Small intestine (tissue), 7 donors: ENCODE measurements at regions not wholly inside any gene's neighbourhood (a gene's known extent, or its start where the extent isn't known, plus 50 kb on each side); places are given as distances from the start of the nearest gene placed in this dataset.
"Not testable (repeated sequence)": the region's sequence is repeated elsewhere in the genome, so short reads cannot be mapped to it uniquely, and the experiment has no call there.

Experiments
- DNase-seq, 2 donors: peaks; one replicate each; pipeline versions ENCODE4 v3.0.0 to v3.0.0-alpha.2; 2013
- FAIRE-seq: peaks from 2 replicates; lab custom pipeline; 2012; peaks lifted over from hg19 to GRCh38; lab: Jason Lieb, UNC
- H3K27ac ChIP-seq, 3 donors: one replicate each; pipeline ENCODE4 v1.5.1; 2013; ENCODE audit warnings: low read length in 2 of 3, mild to moderate bottlenecking in 2 of 3, control low read depth in 1 of 3, inconsistent platforms in 1 of 3, low read depth in 1 of 3, moderate library complexity in 1 of 3
- H3K27me3 ChIP-seq, 3 donors: one replicate each; pipeline ENCODE4 v1.6.1; 2013; ENCODE audit warnings: low read length in 3 of 3, inconsistent platforms in 1 of 3; ENCODE audit not compliant: control insufficient read depth in 3 of 3, insufficient read depth in 3 of 3
- H3K36me3 ChIP-seq, 3 donors: one replicate each; pipeline ENCODE4 v1.6.1; 2013; ENCODE audit warnings: low read length in 3 of 3, inconsistent platforms in 1 of 3, low read depth in 1 of 3, mild to moderate bottlenecking in 1 of 3, moderate library complexity in 1 of 3; ENCODE audit not compliant: control insufficient read depth in 3 of 3, insufficient read depth in 2 of 3
- H3K4me1 ChIP-seq, 3 donors: one replicate each; pipeline ENCODE4 v1.6.1; 2013; ENCODE audit warnings: low read length in 2 of 3, inconsistent platforms in 1 of 3, low read depth in 1 of 3, mild to moderate bottlenecking in 1 of 3, moderate library complexity in 1 of 3; ENCODE audit not compliant: control insufficient read depth in 3 of 3, insufficient read depth in 2 of 3
- H3K4me3 ChIP-seq, 3 donors: one replicate each; pipeline ENCODE4 v1.5.1; 2013; ENCODE audit warnings: low read length in 3 of 3, control low read depth in 1 of 3, inconsistent platforms in 1 of 3, low read depth in 1 of 3, mild to moderate bottlenecking in 1 of 3, moderate library complexity in 1 of 3
- H3K9me3 ChIP-seq, 2 donors: one replicate each; pipeline ENCODE4 v1.6.1; 2013; ENCODE audit warnings: low read depth in 1 of 2, low read length in 1 of 2; ENCODE audit not compliant: control insufficient read depth in 2 of 2, insufficient read depth in 1 of 2
- WGBS, 3 donors: extraction: QIAGEN DNeasy Blood & Tissue Kit; methylation state at CpG; one replicate each; pipeline ENCODE4 v1.1.7; 2013; 5-methylcytosine and 5-hydroxymethylcytosine counted together
- donor health status: healthy with polysubstance abuse.
- donor health status: control.
- donor health status: control.
- donor health status: Bipolar disorder and iron deficiency.
- donor health status: healthy.

GRCh38 chr6:168913231-168913865, 340.3 kb downstream of the THBS2 start:
- FAIRE-seq: not testable (repeated sequence)
- peak overlapping the region in 1 of 3 donors; percentile 19 for H3K27ac ChIP-seq
- peak; percentile 40 to 57 for DNase-seq

GRCh38 chr6:168909288-168909687, 344.4 kb downstream of the THBS2 start:
- 72 to 84% (median 82%) methylated on average over 10 of the region's 10 CpGs for WGBS, 3 donors
- H3K9me3 ChIP-seq: peaks cover 0 to 14% of the 10 kb centered on the region in 2 donors
- FAIRE-seq (no peak), DNase-seq (no peak)
- H3K4me1 ChIP-seq: peaks cover 0 to 5% (median 0%) of the 10 kb centered on the region in 3 donors
- H3K4me3 ChIP-seq: no peak overlapping the region
- no peaks in the 10 kb centered on the region for H3K27me3 ChIP-seq
- H3K27ac ChIP-seq: no peak overlapping the region
- H3K36me3 ChIP-seq: no peaks in the 10 kb centered on the region

More at GRCh38 chr6:168913231-168913865, 340.3 kb downstream of the THBS2 start:
- H3K9me3 ChIP-seq, H3K4me3 ChIP-seq, H3K27me3 ChIP-seq, H3K36me3 ChIP-seq: not testable (repeated sequence)
- peaks cover 0 to 23% (median 0%) of the 10 kb centered on the region in 3 donors for H3K4me1 ChIP-seq
- whole genome bisulfite sequencing, 3 donors: 71 to 78% (median 71%) methylated on average over 11 of the region's 11 CpGs

- FAIRE-seq (no peak), DNase-seq (no peak)
- Histone ChIP-seq H3K4me3 (no peak overlapping the region), H3K27me3 (no peaks in the 10 kb centered on the region), H3K36me3 (no peaks in the 10 kb centered on the region), H3K4me1 (peaks cover 0 to 5% (median 0%) of the 10 kb centered on the region in 3 donors), H3K27ac (no peak overlapping the region), H3K9me3 (peaks cover 0 to 14% of the 10 kb centered on the region in 2 donors)
- WGBS, 3 donors: 69 to 72% (median 70%) methylated on average over 5 of the region's 5 CpGs
These were observed 344.8 kb downstream of the THBS2 start for GRCh38 chr6:168908887-168909286.

GRCh38 chr6:168908166-168908565, 345.5 kb downstream of the THBS2 start:
- H3K27me3 ChIP-seq: no peaks in the 10 kb centered on the region
- H3K36me3 ChIP-seq: no peaks in the 10 kb centered on the region
- H3K4me1 ChIP-seq: peaks cover 0 to 5% (median 0%) of the 10 kb centered on the region in 3 donors
- FAIRE-seq: no peak
- H3K4me3 ChIP-seq: no peak overlapping the region
- peaks cover 0 to 14% of the 10 kb centered on the region in 2 donors for H3K9me3 ChIP-seq
- H3K27ac ChIP-seq: no peak overlapping the region
- no peak for DNase-seq
- 80 to 82% (median 81%) methylated on average over 5 of the region's 5 CpGs for WGBS, 3 donors

GRCh38 chr6:168906391-168906790, 347.3 kb downstream of the THBS2 start:
- no peak for FAIRE-seq
- peak in 1 of 2 donors; percentile 28 for DNase-seq

GRCh38 chr6:168905451-168906090, 348.1 kb downstream of the THBS2 start:
- H3K27me3 ChIP-seq: no peaks in the 10 kb centered on the region
- no peaks in the 10 kb centered on the region for H3K36me3 ChIP-seq
- no peaks in the 10 kb centered on the region for H3K4me1 ChIP-seq
- FAIRE-seq (no peak), DNase-seq (no peak)
- H3K9me3 ChIP-seq: peaks cover 0 to 8% of the 10 kb centered on the region in 2 donors
- H3K4me3 ChIP-seq: no peak overlapping the region
- no peak overlapping the region for H3K27ac ChIP-seq
- WGBS, 3 donors: 81 to 86% (median 85%) methylated on average over 7 of the region's 7 CpGs

More at GRCh38 chr6:168906391-168906790, 347.3 kb downstream of the THBS2 start:
- H3K4me1 ChIP-seq: no peaks in the 10 kb centered on the region
- peaks cover 0 to 8% of the 10 kb centered on the region in 2 donors for H3K9me3 ChIP-seq
- no peaks in the 10 kb centered on the region for H3K36me3 ChIP-seq
- H3K27ac ChIP-seq: no peak overlapping the region
- no peak overlapping the region for H3K4me3 ChIP-seq
- 45 to 69% (median 56%) methylated on average over 5 of the region's 5 CpGs for WGBS, 3 donors
- H3K27me3 ChIP-seq: no peaks in the 10 kb centered on the region

GRCh38 chr6:168903613-168904345, 349.9 kb downstream of the THBS2 start:
- DNase-seq: no peak
- Histone ChIP-seq H3K27ac (no peak overlapping the region), H3K36me3 (no peaks in the 10 kb centered on the region), H3K9me3 (peaks cover 0 to 6% of the 10 kb centered on the region in 2 donors), H3K4me3 (no peak overlapping the region), H3K27me3 (no peaks in the 10 kb centered on the region), H3K4me1 (no peaks in the 10 kb centered on the region)
- WGBS, 3 donors: 91 to 92% (median 91%) methylated on average over 17 of the region's 17 CpGs
- no peak for FAIRE-seq

- H3K27me3 ChIP-seq: no peaks in the 10 kb centered on the region
- no peak for FAIRE-seq
- peak in 1 of 2 donors; percentile 75 for DNase-seq
- no peaks in the 10 kb centered on the region for H3K9me3 ChIP-seq
- WGBS, 3 donors: 47 to 82% (median 60%) methylated on average over 6 of the region's 6 CpGs
- no peaks in the 10 kb centered on the region for H3K36me3 ChIP-seq
- no peaks in the 10 kb centered on the region for H3K4me1 ChIP-seq
- H3K4me3 ChIP-seq: no peak overlapping the region
- H3K27ac ChIP-seq: no peak overlapping the region
These were observed 351.6 kb downstream of the THBS2 start for GRCh38 chr6:168902075-168902474.
